ENCODE measurements at regions not wholly inside any gene's neighbourhood (a gene's known extent, or its start where the extent isn't known, plus 50 kb on each side); places are given as distances from the start of the nearest gene placed in this dataset.

- no peaks in the 10 kb centered on the region for H3K36me3 ChIP-seq
- TF ChIP-seq CTCF (IDR thresholded peaks at IDR 0.05): no peak
- H3K4me3 ChIP-seq (ENCODE audit: low read depth in 1 of 2, low read length in 1 of 2): no peak overlapping the region
Measured at GRCh38 chr18:2410688-2411087, 160.6 kb downstream of the METTL4 start.

GRCh38 chr18:2411381-2411960 is 159.8 kb downstream of the METTL4 start:
- no peaks in the 10 kb centered on the region for H3K4me1 ChIP-seq (ENCODE audit: control insufficient read depth in 1 of 2, insufficient read depth in 1 of 2, low read depth in 1 of 2, low read length in 1 of 2)
- H3K36me3 ChIP-seq: no peaks in the 10 kb centered on the region
- H3K9me3 ChIP-seq: no peaks in the 10 kb centered on the region
- H3K4me3 ChIP-seq (ENCODE audit: low read depth in 1 of 2, low read length in 1 of 2): no peak overlapping the region
- H3K27me3 ChIP-seq: no peaks in the 10 kb centered on the region
- no peak for TF ChIP-seq CTCF (IDR thresholded peaks at IDR 0.05)
- no peak overlapping the region for H3K27ac ChIP-seq

More at GRCh38 chr18:2410688-2411087, 160.6 kb downstream of the METTL4 start:
- H3K4me1 ChIP-seq (ENCODE audit: control insufficient read depth in 1 of 2, insufficient read depth in 1 of 2, low read depth in 1 of 2, low read length in 1 of 2): no peaks in the 10 kb centered on the region
- no peak overlapping the region for H3K27ac ChIP-seq
- no peaks in the 10 kb centered on the region for H3K27me3 ChIP-seq
- no peaks in the 10 kb centered on the region for H3K9me3 ChIP-seq

- no peak for TF ChIP-seq CTCF (IDR thresholded peaks at IDR 0.05)
- H3K27ac ChIP-seq: no peak overlapping the region
Measured at GRCh38 chr18:2412281-2412680, 159.0 kb downstream of the METTL4 start.

GRCh38 chr18:2412996-2413751 is 158.1 kb downstream of the METTL4 start:
- Histone ChIP-seq H3K4me1 (ENCODE audit: control insufficient read depth in 1 of 2, insufficient read depth in 1 of 2, low read depth in 1 of 2, low read length in 1 of 2) (no peaks in the 10 kb centered on the region), H3K9me3 (no peaks in the 10 kb centered on the region), H3K27ac (no peak overlapping the region), H3K4me3 (ENCODE audit: low read depth in 1 of 2, low read length in 1 of 2) (no peak overlapping the region), H3K36me3 (no peaks in the 10 kb centered on the region), H3K27me3 (no peaks in the 10 kb centered on the region)
- no peak for TF ChIP-seq CTCF (IDR thresholded peaks at IDR 0.05)

More at GRCh38 chr18:2412281-2412680, 159.0 kb downstream of the METTL4 start:
- H3K36me3 ChIP-seq: no peaks in the 10 kb centered on the region
- H3K27me3 ChIP-seq: no peaks in the 10 kb centered on the region
- H3K4me1 ChIP-seq (ENCODE audit: control insufficient read depth in 1 of 2, insufficient read depth in 1 of 2, low read depth in 1 of 2, low read length in 1 of 2): no peaks in the 10 kb centered on the region
- H3K9me3 ChIP-seq: no peaks in the 10 kb centered on the region
- no peak overlapping the region for H3K4me3 ChIP-seq (ENCODE audit: low read depth in 1 of 2, low read length in 1 of 2)

- TF ChIP-seq CTCF (IDR thresholded peaks at IDR 0.05): no peak
- H3K4me3 ChIP-seq (ENCODE audit: low read depth in 1 of 2, low read length in 1 of 2): no peak overlapping the region
- no peaks in the 10 kb centered on the region for H3K4me1 ChIP-seq (ENCODE audit: control insufficient read depth in 1 of 2, insufficient read depth in 1 of 2, low read depth in 1 of 2, low read length in 1 of 2)
- no peak overlapping the region for H3K27ac ChIP-seq
- no peaks in the 10 kb centered on the region for H3K9me3 ChIP-seq
- no peaks in the 10 kb centered on the region for H3K36me3 ChIP-seq
- H3K27me3 ChIP-seq: no peaks in the 10 kb centered on the region
Measured at GRCh38 chr18:2414235-2414634, 157.1 kb downstream of the METTL4 start.
